HL-60 (cell line): ENCODE measurements at regions not wholly inside any gene's neighbourhood (a gene's known extent, or its start where the extent isn't known, plus 50 kb on each side); places are given as distances from the start of the nearest gene placed in this dataset.

Experiments used
- DNase-seq, 2 experiments: peaks; one replicate each; pipeline ENCODE4 v3.0.0-alpha.2; 2010 to 2020; ENCODE audit warnings: low read depth in 1 of 2, low spot score in 1 of 2
- H3K27ac ChIP-seq: fragments of 250-450 bp; sonication (Bioruptor Pico); replicated peaks from 2 replicates; pipeline ENCODE4 v1.5.1; 2020; ENCODE audit warnings: mild to moderate bottlenecking, moderate library complexity
- H3K27me3 ChIP-seq: fragments of 250-450 bp; sonication (Bioruptor Pico); 2 replicates; pipeline ENCODE4 v1.5.1; 2021; ENCODE audit warnings: mild to moderate bottlenecking, moderate library complexity; ENCODE audit not compliant: insufficient read depth, poor library complexity, severe bottlenecking
- H3K4me3 ChIP-seq: replicated peaks from 2 replicates; pipeline ENCODE4 v1.5.1; 2011; ENCODE audit warnings: mild to moderate bottlenecking, control low read depth, low read length; ENCODE audit not compliant: insufficient read depth
- CTCF ChIP-seq: IDR thresholded peaks from one replicate; pipeline ENCODE4 v1.5.1; 2011; ENCODE audit warnings: low read length, control low read depth, inconsistent platforms; ENCODE audit not compliant: insufficient read depth
- GABPA ChIP-seq: IDR thresholded peaks from 2 replicates; pipeline ENCODE4 v1.6.1; 2012; ENCODE audit warnings: low read depth
- POLR2AphosphoS5 ChIP-seq: IDR thresholded peaks from 2 replicates; pipeline ENCODE4 v1.6.1; 2012; ENCODE audit warnings: low read depth
- REST ChIP-seq: IDR thresholded peaks from 2 replicates; pipeline ENCODE4 v1.6.1; 2012; ENCODE audit warnings: low read depth; ENCODE audit not compliant: insufficient replicate concordance
- SPI1 ChIP-seq: IDR thresholded peaks from 2 replicates; pipeline ENCODE4 v1.6.1; 2012; ENCODE audit warnings: low read depth, mild to moderate bottlenecking, borderline replicate concordance

- TF ChIP-seq GABPA (no peak), CTCF (no peak), SPI1 (no peak), POLR2AphosphoS5 (no peak), REST (no peak)
- DNase-seq = no peak
- Histone ChIP-seq H3K4me3 (no peak overlapping the region), H3K27me3 (no peaks in the 10 kb centered on the region), H3K27ac (no peak overlapping the region)
Observed at GRCh38 chr4:34094114-34094513, 2150.2 kb downstream of the ARAP2 start.

GRCh38 chr4:34105311-34105710 lies 2139.0 kb downstream of the ARAP2 start:
- TF ChIP-seq SPI1 (no peak), CTCF (no peak), POLR2AphosphoS5 (no peak), GABPA (no peak), REST (no peak)
- Histone ChIP-seq H3K27ac (no peak overlapping the region), H3K4me3 (no peak overlapping the region), H3K27me3 (no peaks in the 10 kb centered on the region)
- no peak for DNase-seq

GRCh38 chr4:34108391-34108790 lies 2135.9 kb downstream of the ARAP2 start:
- Histone ChIP-seq H3K4me3 (no peak overlapping the region), H3K27me3 (no peaks in the 10 kb centered on the region), H3K27ac (no peak overlapping the region)
- no peak for DNase-seq
- TF ChIP-seq CTCF (no peak), SPI1 (no peak), POLR2AphosphoS5 (no peak), REST (no peak), GABPA (no peak)
